ENCODE measurements at regions not wholly inside any gene's neighbourhood (a gene's known extent, or its start where the extent isn't known, plus 50 kb on each side); places are given as distances from the start of the nearest gene placed in this dataset.

DNA sequence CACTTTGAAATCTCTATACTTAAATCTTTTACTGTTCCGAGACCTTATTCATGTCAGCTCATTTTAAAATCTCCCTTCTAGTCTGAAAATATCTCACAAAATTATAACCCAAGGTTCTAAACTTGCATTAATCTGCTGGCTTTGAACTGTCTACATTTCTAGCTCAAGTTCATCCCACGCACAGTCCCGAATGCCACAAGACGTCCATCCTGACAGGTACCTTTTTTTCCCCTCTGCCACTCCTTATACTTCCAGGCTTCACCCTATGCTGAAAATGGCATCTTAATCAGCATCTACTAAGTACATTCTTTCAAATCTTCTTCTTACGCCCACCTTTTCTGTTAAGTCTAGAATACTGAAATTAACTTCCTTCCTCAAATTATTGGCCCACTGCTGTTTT is 259.2 kb upstream of the GALNTL6 start:
- intact Hi-C loops (cut with DNase I) = no loop called here

DNA sequence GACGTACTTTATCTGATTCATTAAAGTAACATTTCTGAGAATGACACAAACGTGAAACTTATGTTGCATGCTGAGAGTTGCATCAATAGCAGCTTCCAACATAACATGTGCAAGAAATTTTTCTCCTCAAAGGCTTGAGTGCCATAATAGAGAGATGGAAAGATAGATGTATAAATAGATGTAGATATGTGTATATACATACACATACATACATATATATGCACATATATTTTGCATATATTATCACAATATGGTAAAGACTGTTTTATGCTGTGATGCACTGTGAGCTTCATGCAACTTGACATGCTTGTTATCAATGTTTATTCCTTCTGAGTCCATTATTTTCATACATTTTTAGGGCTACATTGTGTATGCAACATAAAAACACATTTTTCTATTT is 270.6 kb upstream of the GALNTL6 start:
- TF ChIP-seq POLR2A (IDR thresholded peaks at IDR 0.05) = no peak
- TF ChIP-seq, protein P1, sequence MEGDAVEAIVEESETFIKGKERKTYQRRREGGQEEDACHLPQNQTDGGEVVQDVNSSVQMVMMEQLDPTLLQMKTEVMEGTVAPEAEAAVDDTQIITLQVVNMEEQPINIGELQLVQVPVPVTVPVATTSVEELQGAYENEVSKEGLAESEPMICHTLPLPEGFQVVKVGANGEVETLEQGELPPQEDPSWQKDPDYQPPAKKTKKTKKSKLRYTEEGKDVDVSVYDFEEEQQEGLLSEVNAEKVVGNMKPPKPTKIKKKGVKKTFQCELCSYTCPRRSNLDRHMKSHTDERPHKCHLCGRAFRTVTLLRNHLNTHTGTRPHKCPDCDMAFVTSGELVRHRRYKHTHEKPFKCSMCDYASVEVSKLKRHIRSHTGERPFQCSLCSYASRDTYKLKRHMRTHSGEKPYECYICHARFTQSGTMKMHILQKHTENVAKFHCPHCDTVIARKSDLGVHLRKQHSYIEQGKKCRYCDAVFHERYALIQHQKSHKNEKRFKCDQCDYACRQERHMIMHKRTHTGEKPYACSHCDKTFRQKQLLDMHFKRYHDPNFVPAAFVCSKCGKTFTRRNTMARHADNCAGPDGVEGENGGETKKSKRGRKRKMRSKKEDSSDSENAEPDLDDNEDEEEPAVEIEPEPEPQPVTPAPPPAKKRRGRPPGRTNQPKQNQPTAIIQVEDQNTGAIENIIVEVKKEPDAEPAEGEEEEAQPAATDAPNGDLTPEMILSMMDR (IDR thresholded peaks at IDR 0.05) = no peak
- no peak for ATAC-seq

More for the DNA sequence above, 259.2 kb upstream of the GALNTL6 start:
- Histone ChIP-seq H3K4me1 (no peaks in the 10 kb centered on the region), H3K27ac (no peak overlapping the region), H3K4me3 (no peak overlapping the region), H3K36me3 (no peaks in the 10 kb centered on the region), H3K27me3 (no peaks in the 10 kb centered on the region), H3K9me3 (no peaks in the 10 kb centered on the region)
- ATAC-seq (no peak), DNase-seq (no peak)
- 75% methylated on average over 5 of the region's 5 CpGs for WGBS (ENCODE audit: insufficient coverage, low coverage, low lambda C conversion rate, missing lambda C conversion rate)
- TF ChIP-seq, protein P1 (IDR thresholded peaks at IDR 0.05) = no peak
- no peak for TF ChIP-seq POLR2A (IDR thresholded peaks at IDR 0.05)

DNA sequence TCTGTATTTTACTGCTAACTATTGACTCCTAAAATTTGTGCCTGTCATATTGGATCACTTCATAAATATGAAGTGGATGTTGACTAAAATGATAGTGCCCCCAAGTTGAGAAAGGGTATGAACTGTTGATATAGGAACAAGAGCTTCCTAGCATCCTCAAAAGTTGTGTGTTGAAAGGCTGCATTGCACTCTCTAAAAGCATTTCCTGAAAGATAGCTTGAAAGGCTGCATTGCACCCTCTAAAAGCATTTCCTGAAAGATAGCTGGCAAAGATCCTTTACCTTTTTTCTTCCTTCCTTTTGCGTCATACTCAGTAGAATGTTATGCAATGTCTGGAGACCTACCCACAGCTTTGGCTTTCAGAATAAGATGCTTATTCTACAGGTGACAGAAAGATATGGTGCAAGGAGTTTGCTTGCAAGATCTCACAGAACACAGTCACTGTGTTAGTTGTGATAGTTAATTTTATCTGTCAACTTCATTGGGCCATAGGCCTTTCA is 274.6 kb upstream of the GALNTL6 start:
- H3K9me3 ChIP-seq = no peaks in the 10 kb centered on the region
- H3K36me3 ChIP-seq = no peaks in the 10 kb centered on the region
- TF ChIP-seq, protein P1 (IDR thresholded peaks at IDR 0.05) = no peak
- TF ChIP-seq POLR2A (IDR thresholded peaks at IDR 0.05) = no peak
- H3K4me3 ChIP-seq = no peak overlapping the region
- DNase-seq = no peak
- WGBS (ENCODE audit: insufficient coverage, low coverage, low lambda C conversion rate, missing lambda C conversion rate) = 8% methylated on average over 1 of the region's 1 CpG
- H3K4me1 ChIP-seq = no peaks in the 10 kb centered on the region
- no peaks in the 10 kb centered on the region for H3K27me3 ChIP-seq
- intact Hi-C loops (cut with DNase I) = no loop called here
- no peak for ATAC-seq
- H3K27ac ChIP-seq = no peak overlapping the region

More for the DNA sequence above, 270.6 kb upstream of the GALNTL6 start:
- intact Hi-C loops (cut with DNase I) = no loop called here
- Histone ChIP-seq H3K36me3 (no peaks in the 10 kb centered on the region), H3K4me1 (no peaks in the 10 kb centered on the region), H3K27ac (no peak overlapping the region), H3K27me3 (no peaks in the 10 kb centered on the region), H3K9me3 (no peaks in the 10 kb centered on the region), H3K4me3 (no peak overlapping the region)
- WGBS (ENCODE audit: insufficient coverage, low coverage, low lambda C conversion rate, missing lambda C conversion rate) = 40% methylated on average over 2 of the region's 2 CpGs
- DNase-seq = no peak

DNA sequence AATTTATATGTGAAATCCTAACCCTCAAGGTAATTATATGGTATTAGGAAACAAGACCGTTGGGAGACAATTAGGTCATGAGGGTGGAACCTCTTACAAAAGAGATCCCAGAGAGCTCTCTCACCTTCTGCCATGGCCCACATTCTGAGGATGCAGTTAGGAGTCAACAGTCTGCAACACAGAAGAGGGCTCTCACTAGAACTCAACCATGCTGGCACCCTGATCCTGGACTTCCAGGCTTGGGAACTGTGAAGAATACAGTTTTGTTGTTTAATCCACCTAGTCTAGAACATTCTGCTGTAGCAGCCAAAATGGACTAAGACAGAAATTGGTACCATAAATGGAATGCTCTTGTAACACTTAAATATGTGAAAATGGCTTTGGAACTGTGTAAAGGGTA is 278.8 kb upstream of the GALNTL6 start:
- ATAC-seq = no peak
- 44% methylated on average over 1 of the region's 1 CpG for WGBS (ENCODE audit: insufficient coverage, low coverage, low lambda C conversion rate, missing lambda C conversion rate)
- Histone ChIP-seq H3K27ac (no peak overlapping the region), H3K27me3 (no peaks in the 10 kb centered on the region), H3K4me1 (no peaks in the 10 kb centered on the region), H3K4me3 (no peak overlapping the region), H3K36me3 (no peaks in the 10 kb centered on the region), H3K9me3 (no peaks in the 10 kb centered on the region)
- no peak for DNase-seq
- intact Hi-C loops (cut with DNase I) = no loop called here
- no peak for TF ChIP-seq POLR2A (IDR thresholded peaks at IDR 0.05)
- TF ChIP-seq, protein P1 (IDR thresholded peaks at IDR 0.05) = no peak

DNA sequence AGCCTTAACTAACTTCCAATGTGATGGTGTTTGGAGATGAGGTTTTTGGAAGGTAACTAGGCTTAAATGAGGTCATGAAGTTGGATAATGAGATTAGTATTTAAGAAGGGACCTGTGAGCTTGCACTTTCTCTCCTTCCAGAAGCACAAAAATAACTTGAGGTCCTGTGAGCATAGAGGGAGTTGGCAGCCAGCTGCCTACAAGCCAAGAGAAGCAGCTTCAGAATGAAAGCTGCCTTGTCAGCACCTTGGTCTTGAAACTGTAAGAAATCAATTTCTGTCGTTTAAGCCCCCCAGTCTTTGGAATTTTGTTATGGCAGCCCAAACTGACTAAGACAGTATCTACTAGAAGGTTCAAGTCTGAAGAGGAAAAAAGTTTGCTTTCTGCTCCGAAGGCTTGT is 280.2 kb upstream of the GALNTL6 start:
- intact Hi-C loops (cut with DNase I) = no loop called here
- H3K36me3 ChIP-seq = no peaks in the 10 kb centered on the region
- no peak for TF ChIP-seq POLR2A (IDR thresholded peaks at IDR 0.05)
- TF ChIP-seq, protein P1 (IDR thresholded peaks at IDR 0.05) = no peak
- H3K4me3 ChIP-seq = no peak overlapping the region
- no peaks in the 10 kb centered on the region for H3K27me3 ChIP-seq
- ATAC-seq (no peak), DNase-seq (no peak)
- no peaks in the 10 kb centered on the region for H3K4me1 ChIP-seq
- H3K27ac ChIP-seq = no peak overlapping the region
- 53% methylated on average over 2 of the region's 2 CpGs for WGBS (ENCODE audit: insufficient coverage, low coverage, low lambda C conversion rate, missing lambda C conversion rate)
- H3K9me3 ChIP-seq = no peaks in the 10 kb centered on the region

All from right lobe of liver (tissue), 6 donors.